A549 (cell line): ENCODE measurements at regions not wholly inside any gene's neighbourhood (a gene's known extent, or its start where the extent isn't known, plus 50 kb on each side); places are given as distances from the start of the nearest gene placed in this dataset.
"Not testable (repeated sequence)": the region's sequence is repeated elsewhere in the genome, so short reads cannot be mapped to it uniquely, and the experiment has no call there.

Source experiments
- HDAC2 ChIP-seq: fragments of 200-600 bp; sonication (generic); IDR thresholded peaks from 2 replicates; pipeline ENCODE4 v1.6.1; 2016
- RAD21 ChIP-seq, 2 experiments: fragments of >200 bp in 1 of 2; sonication (Bioruptor Twin) in 1 of 2; formaldehyde crosslinking in 1 of 2; IDR thresholded peaks in 1 of 2; conservative IDR thresholded peaks in 1 of 2; 2 replicates in 1 of 2; 3 replicates in 1 of 2; pipeline ENCODE4 v1.6.1; 2012 to 2018; ENCODE audit warnings: inconsistent platforms in 1 of 2
- RCOR1 ChIP-seq: fragments of 150-350 bp; IDR thresholded peaks from 2 replicates; pipeline ENCODE4 v1.6.1; 2014; ENCODE audit warnings: antibody characterized with exemption, low read length, low read depth
- RFX5 ChIP-seq: fragments of 450-650 bp; IDR thresholded peaks from 2 replicates; pipeline ENCODE4 v1.7.1; 2014; ENCODE audit warnings: antibody characterized with exemption, mild to moderate bottlenecking, moderate library complexity
- SREBF2 ChIP-seq: fragments of 450-650 bp; IDR thresholded peaks from 2 replicates; pipeline ENCODE4 v1.6.1; 2014; ENCODE audit warnings: mild to moderate bottlenecking, moderate library complexity
- TF ChIP-seq, protein P1 (sequence below): fragments of >200 bp; sonication (Bioruptor Twin); formaldehyde crosslinking; IDR thresholded peaks from 3 replicates; pipeline ENCODE4 v1.5.1; 2016

GRCh38 chrX:85772391-85772790 is 275.0 kb downstream of the CHM start:
- not testable (repeated sequence) for TF ChIP-seq SREBF2; RFX5; RCOR1; HDAC2; RAD21 (conservative IDR thresholded peaks at IDR 0.05 in 1 of 2, IDR thresholded peaks at IDR 0.05 in 1 of 2)
- TF ChIP-seq, protein P1, sequence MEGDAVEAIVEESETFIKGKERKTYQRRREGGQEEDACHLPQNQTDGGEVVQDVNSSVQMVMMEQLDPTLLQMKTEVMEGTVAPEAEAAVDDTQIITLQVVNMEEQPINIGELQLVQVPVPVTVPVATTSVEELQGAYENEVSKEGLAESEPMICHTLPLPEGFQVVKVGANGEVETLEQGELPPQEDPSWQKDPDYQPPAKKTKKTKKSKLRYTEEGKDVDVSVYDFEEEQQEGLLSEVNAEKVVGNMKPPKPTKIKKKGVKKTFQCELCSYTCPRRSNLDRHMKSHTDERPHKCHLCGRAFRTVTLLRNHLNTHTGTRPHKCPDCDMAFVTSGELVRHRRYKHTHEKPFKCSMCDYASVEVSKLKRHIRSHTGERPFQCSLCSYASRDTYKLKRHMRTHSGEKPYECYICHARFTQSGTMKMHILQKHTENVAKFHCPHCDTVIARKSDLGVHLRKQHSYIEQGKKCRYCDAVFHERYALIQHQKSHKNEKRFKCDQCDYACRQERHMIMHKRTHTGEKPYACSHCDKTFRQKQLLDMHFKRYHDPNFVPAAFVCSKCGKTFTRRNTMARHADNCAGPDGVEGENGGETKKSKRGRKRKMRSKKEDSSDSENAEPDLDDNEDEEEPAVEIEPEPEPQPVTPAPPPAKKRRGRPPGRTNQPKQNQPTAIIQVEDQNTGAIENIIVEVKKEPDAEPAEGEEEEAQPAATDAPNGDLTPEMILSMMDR: not testable (repeated sequence)
